K562 (cell line): ENCODE measurements at regions not wholly inside any gene's neighbourhood (a gene's known extent, or its start where the extent isn't known, plus 50 kb on each side); places are given as distances from the start of the nearest gene placed in this dataset.

Experiments used
- ASH1L ChIP-seq: fragments of 450-650 bp; IDR thresholded peaks from 2 replicates; pipeline ENCODE4 v1.6.1; 2018; ENCODE audit warnings: borderline replicate concordance, mild to moderate bottlenecking, low read depth; ENCODE audit not compliant: partially characterized antibody
- FOXP4 ChIP-seq: sonication (generic); formaldehyde crosslinking; IDR thresholded peaks from 2 replicates; pipeline ENCODE4 v1.8.0; 2022; ENCODE audit warnings: mild to moderate bottlenecking, missing genetic modification reagents, borderline replicate concordance
- HBP1 ChIP-seq: fragments of 450-650 bp; formaldehyde crosslinking; IDR thresholded peaks from 2 replicates; pipeline ENCODE4 v1.4.0; 2022; ENCODE audit warnings: missing genetic modification characterization
- HSF4 ChIP-seq: fragments of 250-450 bp; sonication (Bioruptor Pico); IDR thresholded peaks from 2 replicates; pipeline ENCODE4 v2.1.2; 2022; ENCODE audit warnings: mild to moderate bottlenecking, moderate library complexity, borderline replicate concordance
- JUND ChIP-seq, 2 experiments: IDR thresholded peaks; 2 replicates in 1 of 2; 3 replicates in 1 of 2; pipeline ENCODE4 v1.6.1; 2011; ENCODE audit warnings: borderline replicate concordance in 2 of 2, low read depth in 2 of 2, low read length in 2 of 2, improper control_type of control experiment in 1 of 2, missing biosample characterization in 1 of 2, missing genetic modification characterization in 1 of 2, missing genetic modification reagents in 1 of 2
- MCM2 ChIP-seq: fragments of 450-650 bp; IDR thresholded peaks from 2 replicates; pipeline ENCODE4 v1.6.1; 2017; ENCODE audit warnings: low read depth, mild to moderate bottlenecking
- MYNN ChIP-seq, 2 experiments: sonication (generic); formaldehyde crosslinking in 1 of 2; IDR thresholded peaks; 2 replicates each; pipeline versions ENCODE4 v1.5.0 to v1.6.1; 2016 to 2020; ENCODE audit warnings: antibody characterized with exemption in 1 of 2, missing genetic modification reagents in 1 of 2
- PCBP1 ChIP-seq: fragments of 200-400 bp; formaldehyde crosslinking; IDR thresholded peaks from 2 replicates; pipeline ENCODE4 v1.6.1; 2018; ENCODE audit warnings: mild to moderate bottlenecking, low read depth, low read length; ENCODE audit not compliant: poor library complexity, severe bottlenecking
- PHTF2 ChIP-seq: fragments of 250-450 bp; sonication (Bioruptor Pico); IDR thresholded peaks from 2 replicates; pipeline ENCODE4 v1.5.0; 2021; ENCODE audit warnings: mild to moderate bottlenecking
- REST ChIP-seq, 2 experiments: fragments of 450-650 bp; formaldehyde crosslinking in 1 of 2; IDR thresholded peaks; 2 replicates each; pipeline versions ENCODE4 v1.4.0 to v1.6.1; 2014 to 2020; ENCODE audit warnings: mild to moderate bottlenecking in 2 of 2, borderline replicate concordance in 1 of 2, low read depth in 1 of 2
- TOE1 ChIP-seq, 2 experiments: fragments of 450-650 bp in 1 of 2; sonication (generic) in 1 of 2; formaldehyde crosslinking in 1 of 2; IDR thresholded peaks; 2 replicates each; pipeline versions ENCODE4 v1.7.1 to v1.8.0; 2016 to 2022; ENCODE audit warnings: borderline replicate concordance in 2 of 2, mild to moderate bottlenecking in 2 of 2, antibody characterized with exemption in 1 of 2, inconsistent platforms in 1 of 2, low read depth in 1 of 2, missing genetic modification reagents in 1 of 2, moderate library complexity in 1 of 2
- USF2 ChIP-seq: sonication (generic); formaldehyde crosslinking; IDR thresholded peaks from 2 replicates; pipeline ENCODE4 v1.5.0; 2020; ENCODE audit warnings: missing genetic modification reagents

GRCh38 chr1:184163674-184164465 lies 112.3 kb downstream of the TSEN15 start (continued):
- TF ChIP-seq REST (IDR thresholded peaks at IDR 0.05; ENCODE audit: borderline replicate concordance) (no peak), REST (CRISPR knock-in tag; IDR thresholded peaks at IDR 0.05; ENCODE audit: low read depth) (no peak), PCBP1 (no peak), ASH1L (no peak), USF2 (CRISPR knock-in tag) (no peak), HBP1 (no peak), MYNN (IDR thresholded peaks at IDR 0.05) (no peak), MYNN (CRISPR knock-in tag; IDR thresholded peaks at IDR 0.05) (no peak), PHTF2 (CRISPR knock-in tag) (no peak), FOXP4 (CRISPR knock-in tag) (no peak), HSF4 (no peak), TOE1 (IDR thresholded peaks at IDR 0.05; ENCODE audit: borderline replicate concordance) (no peak), TOE1 (CRISPR knock-in tag; IDR thresholded peaks at IDR 0.05; ENCODE audit: borderline replicate concordance, low read depth) (no peak), MCM2 (no peak), JUND (IDR thresholded peaks at IDR 0.05; ENCODE audit: borderline replicate concordance, low read depth, low read length) (peak; percentile 93), JUND (tag; IDR thresholded peaks at IDR 0.05; ENCODE audit: borderline replicate concordance, low read depth, low read length) (peak; percentile 88)
